Left renal pelvis (tissue), 4 donors: ENCODE measurements at regions not wholly inside any gene's neighbourhood (a gene's known extent, or its start where the extent isn't known, plus 50 kb on each side); places are given as distances from the start of the nearest gene placed in this dataset.

ENCODE experiments used
- DNase-seq, 4 donors: peaks; one replicate each; pipeline ENCODE4 v3.0.0-alpha.2; 2013; ENCODE audit warnings: low read depth in 4 of 4, low spot score in 3 of 4

- no peak for DNase-seq
Measured at GRCh38 chr1:30060738-30061137, 662.6 kb downstream of the MATN1 start.

- DNase-seq: no peak
Measured at GRCh38 chr1:30058970-30059369, 664.4 kb downstream of the MATN1 start.

- no peak for DNase-seq
Measured at GRCh38 chr1:30054126-30054525, 669.3 kb downstream of the MATN1 start.

- DNase-seq: no peak
Measured at GRCh38 chr1:30052178-30052577, 671.2 kb downstream of the MATN1 start.

- DNase-seq: no peak
Measured at GRCh38 chr1:30051777-30052176, 671.6 kb downstream of the MATN1 start.

- DNase-seq: no peak
Measured at GRCh38 chr1:30049748-30050296, 673.6 kb downstream of the MATN1 start.

GRCh38 chr1:30048905-30049304, 674.5 kb downstream of the MATN1 start:
- DNase-seq: no peak

GRCh38 chr1:30047576-30047975, 675.8 kb downstream of the MATN1 start:
- DNase-seq: no peak

GRCh38 chr1:30046751-30047150, 676.6 kb downstream of the MATN1 start:
- DNase-seq: no peak

GRCh38 chr1:30045304-30046090, 677.9 kb downstream of the MATN1 start:
- DNase-seq: no peak

GRCh38 chr1:30044656-30045144, 678.7 kb downstream of the MATN1 start:
- DNase-seq: no peak

- no peak for DNase-seq
Measured at GRCh38 chr1:30043731-30044408, 679.5 kb downstream of the MATN1 start.

- no peak for DNase-seq
Measured at GRCh38 chr1:30043256-30043655, 680.1 kb downstream of the MATN1 start.

GRCh38 chr1:30042438-30043147, 680.8 kb downstream of the MATN1 start:
- DNase-seq: no peak

GRCh38 chr1:30041741-30042437, 681.5 kb downstream of the MATN1 start:
- no peak for DNase-seq

GRCh38 chr1:30040081-30041019, 683.0 kb downstream of the MATN1 start:
- no peak for DNase-seq

GRCh38 chr1:30039354-30040080, 683.9 kb downstream of the MATN1 start:
- DNase-seq: no peak

- DNase-seq: no peak
Measured at GRCh38 chr1:30038134-30039025, 685.0 kb downstream of the MATN1 start.
